Cardiac septum (tissue), 1 donor: ENCODE measurements at regions not wholly inside any gene's neighbourhood (a gene's known extent, or its start where the extent isn't known, plus 50 kb on each side); places are given as distances from the start of the nearest gene placed in this dataset.

Experiments
- DNase-seq: peaks from one replicate; pipeline ENCODE4 v3.0.0-alpha.2; 2020; ENCODE audit warnings: low spot score
- intact Hi-C: fragments of 100-400 bp; cut with DNase I; formaldehyde crosslinking; loops from one replicate; pipeline ENCODE4 v1.14.0; 2022
- donor health status: DM: no; HTN: no; CAD: no.

DNA sequence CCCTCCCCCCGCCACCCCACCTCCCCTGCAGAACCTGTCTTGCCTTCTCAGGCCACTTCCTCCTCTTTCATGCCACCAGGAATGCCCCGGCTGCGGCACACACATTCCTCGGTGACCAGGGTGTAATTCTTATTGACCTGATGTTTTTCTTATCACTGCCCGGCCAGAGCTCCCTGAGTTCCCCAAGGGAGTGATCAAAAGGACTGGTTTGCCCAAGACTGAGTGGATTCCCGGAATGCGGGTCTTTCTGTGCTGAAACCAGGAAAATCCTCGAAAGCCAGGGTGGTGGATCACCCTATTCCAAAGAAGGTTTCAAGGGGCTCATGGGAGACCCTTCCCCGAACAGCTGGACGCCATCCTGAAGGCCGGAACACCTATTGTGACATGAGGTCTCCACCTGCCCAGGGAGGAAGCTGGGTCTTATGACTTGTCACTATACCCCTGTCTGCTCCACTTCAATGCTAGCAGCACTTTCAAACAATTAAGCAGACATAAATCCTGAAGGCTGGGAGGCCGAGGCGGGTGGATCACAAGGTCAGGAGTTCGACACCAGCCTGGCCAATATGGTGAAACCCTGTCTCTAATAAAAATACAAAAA is 53.0 kb upstream of the RPL38 start:
- intact Hi-C loops = no loop called here
- DNase-seq = no peak

GRCh38 chr17:74151551-74152315 is 51.7 kb upstream of the RPL38 start:
- intact Hi-C loops = no loop called here

GRCh38 chr17:74152591-74153455 is 50.7 kb upstream of the RPL38 start:
- no peak for DNase-seq
- intact Hi-C loops = no loop called here

More at GRCh38 chr17:74151551-74152315, 51.7 kb upstream of the RPL38 start:
- no peak for DNase-seq

DNA sequence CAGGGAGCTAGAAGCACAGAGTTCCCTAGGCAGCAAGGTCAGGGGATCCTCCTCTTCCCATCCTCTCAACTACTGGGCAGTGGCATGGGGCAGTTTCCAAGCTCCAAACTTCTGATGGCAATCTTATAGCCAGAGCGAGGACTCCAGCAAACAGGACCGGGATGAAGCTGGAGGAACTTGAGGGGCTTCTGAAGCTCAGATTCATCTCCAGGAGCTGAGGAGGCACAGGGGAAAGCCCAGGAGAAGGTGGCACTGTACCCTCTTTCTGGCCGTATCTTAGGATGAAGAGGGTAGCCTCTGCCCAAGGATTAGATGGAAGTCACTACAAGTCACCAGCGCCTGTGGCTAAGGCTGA is 50.0 kb upstream of the RPL38 start:
- intact Hi-C loops = no loop called here
- no peak for DNase-seq
